Left lobe of liver (tissue), 2 donors: ENCODE measurements at regions not wholly inside any gene's neighbourhood (a gene's known extent, or its start where the extent isn't known, plus 50 kb on each side); places are given as distances from the start of the nearest gene placed in this dataset.

Experiments
- ATAC-seq: fragments of 200-7000 bp; cut with Tn5 transposase; one replicate; pipeline ENCODE4 v1.9.1; 2020; ENCODE audit warnings: mild to moderate bottlenecking, moderate library complexity
- DNase-seq: peaks from one replicate; pipeline ENCODE4 v3.0.0-alpha.2; 2020; ENCODE audit warnings: low spot score
- donor health status: DM: no; HTN: no; CAD: no; lungs with moderate emphysema.
- donor health status: DM: no; HTN: yes; CAD: no.

DNA sequence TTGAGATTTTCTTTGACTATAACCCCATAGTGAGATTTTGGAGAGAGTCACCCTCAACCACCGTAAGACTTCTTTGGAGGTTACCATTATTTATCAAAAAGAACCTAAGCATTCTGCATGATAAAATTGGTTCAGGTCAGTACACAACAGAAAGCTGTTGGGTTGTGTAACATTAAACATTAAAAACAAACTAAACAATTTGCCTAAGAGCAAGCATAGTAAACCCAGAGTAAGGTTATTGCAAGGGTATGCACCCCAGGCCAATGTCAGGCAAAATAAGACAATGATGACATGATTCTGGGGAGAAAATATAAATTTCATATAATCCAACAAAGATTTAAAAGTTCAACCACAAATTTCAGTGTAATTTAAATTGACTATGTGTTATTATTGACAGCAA is 472.4 kb downstream of the SH2D1A start:
- ATAC-seq: peak; percentile 54
- DNase-seq: no peak

DNA sequence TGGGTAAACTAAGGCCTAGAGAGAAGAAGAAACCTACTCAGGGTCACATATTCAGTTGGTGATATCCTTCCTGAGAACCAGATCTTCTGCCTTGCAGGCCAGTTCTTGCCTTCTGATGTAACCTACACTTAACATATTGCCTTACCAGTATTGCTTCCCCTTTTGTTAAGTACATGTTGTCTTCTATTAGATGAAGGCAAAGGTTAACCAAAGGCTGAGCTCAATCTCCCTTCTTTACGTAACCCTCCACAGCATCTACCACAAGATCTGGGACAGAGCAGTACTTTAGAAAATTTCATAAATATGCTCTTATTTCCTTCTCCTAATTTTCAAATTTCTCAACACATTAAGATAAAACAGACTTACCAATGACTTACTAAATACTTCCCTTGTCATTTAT is 474.4 kb downstream of the SH2D1A start:
- no peak for ATAC-seq
- DNase-seq: no peak

DNA sequence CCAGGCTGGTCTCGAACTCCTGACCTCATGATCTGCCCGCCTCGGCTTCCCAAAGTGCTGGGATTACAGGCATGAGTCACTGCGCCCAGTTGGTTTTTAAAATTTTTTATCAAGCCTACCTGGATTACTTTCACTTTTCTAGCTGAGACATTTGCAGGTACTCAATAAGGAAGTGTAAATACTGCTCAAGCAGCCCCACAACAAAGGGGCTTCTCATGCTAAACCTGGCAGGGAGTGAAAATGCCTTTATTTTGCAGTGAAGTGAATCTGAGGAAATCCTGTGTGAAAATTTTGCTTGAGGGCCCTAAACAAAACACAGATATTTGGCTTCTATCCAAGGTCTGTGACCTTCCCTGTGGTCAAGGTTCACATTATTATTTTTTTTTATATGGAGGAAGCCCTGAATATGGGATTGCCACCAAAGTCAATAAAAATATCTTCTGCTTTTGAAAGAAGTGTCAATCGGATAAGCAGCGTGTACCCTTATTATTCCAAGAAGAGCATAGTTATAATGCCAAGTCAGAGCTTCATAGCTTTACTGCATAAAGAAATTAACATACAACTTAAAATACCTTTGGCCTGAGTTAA is 481.0 kb downstream of the SH2D1A start:
- DNase-seq (no peak), ATAC-seq (no peak)

DNA sequence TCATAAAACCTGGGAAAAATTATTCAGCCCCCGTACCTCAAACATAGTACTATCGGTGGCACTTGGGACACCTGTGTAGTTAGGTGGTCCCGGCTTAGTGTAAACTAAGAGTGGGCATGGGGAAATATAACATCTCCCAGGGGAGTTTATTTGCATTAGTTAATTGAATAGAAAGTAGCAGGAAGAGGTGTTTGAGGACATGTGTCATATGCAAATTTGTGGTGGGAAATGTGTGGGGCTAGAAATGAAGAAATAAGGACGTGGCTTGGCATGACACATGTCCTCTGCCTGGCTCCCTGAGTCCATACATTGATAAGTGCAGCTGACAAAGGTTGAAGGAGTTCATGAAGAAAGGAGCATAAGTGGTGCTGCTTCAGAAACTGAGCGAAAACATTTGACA is 483.6 kb downstream of the SH2D1A start:
- no peak for DNase-seq
- no peak for ATAC-seq

DNA sequence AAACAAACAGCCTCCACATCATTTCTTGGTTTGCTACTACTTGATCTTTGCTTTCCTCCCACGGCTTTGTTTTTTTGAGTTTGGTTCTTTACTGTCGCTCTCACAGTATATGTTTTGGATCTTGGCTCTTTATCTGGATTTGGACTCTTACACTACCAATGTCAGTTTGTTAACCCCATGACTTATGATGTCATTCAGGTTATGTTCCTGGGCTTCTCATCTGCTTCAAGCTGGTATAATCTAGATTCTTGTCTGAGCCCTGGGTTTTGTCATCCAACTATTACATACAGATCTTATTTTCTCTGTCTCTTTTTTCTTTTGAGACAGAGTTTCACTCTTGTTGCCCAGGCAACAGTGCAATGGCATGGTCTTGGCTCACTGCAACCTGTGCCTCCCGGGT is 482.9 kb upstream of the TEX13C start:
- DNase-seq (no peak), ATAC-seq (no peak)

DNA sequence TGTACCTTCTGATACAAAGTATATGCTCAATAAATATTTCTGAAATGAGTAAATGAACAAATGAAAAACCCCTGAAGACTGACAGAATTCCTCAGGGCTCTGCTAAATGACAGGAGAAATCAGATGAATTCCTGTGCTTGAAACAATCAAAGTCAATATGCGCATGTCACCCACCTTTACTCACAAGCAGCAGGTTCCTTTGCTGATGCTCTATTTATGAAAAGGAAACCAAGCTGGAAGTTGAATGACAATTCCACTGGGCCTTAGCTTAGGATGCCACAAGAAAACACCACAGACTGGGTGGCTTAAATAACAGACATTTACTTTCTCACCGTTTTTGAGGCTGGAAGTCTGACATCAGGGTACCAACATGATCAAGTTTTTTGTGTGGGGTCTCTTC is 477.5 kb upstream of the TEX13C start:
- DNase-seq (no peak), ATAC-seq (no peak)

DNA sequence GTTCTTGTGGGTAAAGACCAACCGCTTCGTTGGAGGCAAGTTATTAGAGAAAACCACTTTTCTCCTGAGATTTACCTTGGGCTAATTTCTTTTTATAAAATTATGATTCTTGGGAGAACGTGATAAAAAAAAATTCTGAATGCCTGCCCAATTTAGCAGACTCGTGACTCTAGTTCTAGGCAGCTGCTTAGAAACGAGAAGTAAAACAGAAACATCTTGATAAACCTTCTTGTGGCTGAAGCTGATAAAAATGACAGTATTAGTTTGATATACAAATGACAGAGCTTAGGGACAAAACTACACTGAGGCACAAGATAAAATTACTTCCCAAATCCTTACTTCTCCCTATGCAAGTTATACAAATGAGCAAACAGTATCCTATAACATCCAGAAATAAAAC is 458.9 kb upstream of the TEX13C start:
- DNase-seq (no peak), ATAC-seq (no peak)

DNA sequence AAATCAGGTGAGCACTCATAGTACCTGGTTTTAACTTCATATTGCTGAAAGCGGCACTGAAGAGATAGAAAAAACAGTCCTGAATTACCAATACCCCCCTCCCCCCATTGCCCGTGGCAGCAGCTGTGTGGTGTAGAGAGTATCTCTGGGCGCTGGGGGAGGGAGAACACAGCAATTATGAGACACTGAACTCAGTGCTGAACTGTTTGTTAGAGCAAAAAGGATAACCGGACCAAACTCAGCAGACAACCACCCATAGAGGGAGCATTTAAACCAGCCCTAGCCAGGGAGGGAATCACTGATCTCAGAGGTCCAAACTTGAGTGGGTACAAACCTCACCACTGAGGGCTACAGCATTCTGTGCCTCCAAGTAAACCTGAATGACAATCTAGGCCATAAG is 457.4 kb upstream of the TEX13C start:
- DNase-seq (no peak), ATAC-seq (no peak)

DNA sequence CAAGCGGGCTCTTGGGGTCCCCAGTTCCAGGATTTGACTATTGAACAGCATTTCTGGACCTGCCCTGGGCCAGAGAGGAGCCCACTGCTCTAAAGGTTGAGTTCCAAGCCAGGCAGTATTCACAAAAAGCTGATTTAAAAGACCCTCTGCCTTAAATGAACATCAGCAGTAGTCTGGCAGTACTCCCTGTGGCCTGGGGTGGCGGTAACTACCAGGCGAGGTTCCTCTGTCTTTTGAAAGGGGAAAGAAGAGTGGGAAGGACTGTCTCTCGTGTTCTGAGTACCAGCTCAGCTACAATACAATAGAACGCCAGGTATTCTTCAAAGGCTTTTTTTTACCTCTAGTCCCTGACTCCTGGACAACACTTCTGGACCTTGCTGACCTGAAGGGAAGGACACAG is 456.4 kb upstream of the TEX13C start:
- no peak for DNase-seq
- no peak for ATAC-seq

DNA sequence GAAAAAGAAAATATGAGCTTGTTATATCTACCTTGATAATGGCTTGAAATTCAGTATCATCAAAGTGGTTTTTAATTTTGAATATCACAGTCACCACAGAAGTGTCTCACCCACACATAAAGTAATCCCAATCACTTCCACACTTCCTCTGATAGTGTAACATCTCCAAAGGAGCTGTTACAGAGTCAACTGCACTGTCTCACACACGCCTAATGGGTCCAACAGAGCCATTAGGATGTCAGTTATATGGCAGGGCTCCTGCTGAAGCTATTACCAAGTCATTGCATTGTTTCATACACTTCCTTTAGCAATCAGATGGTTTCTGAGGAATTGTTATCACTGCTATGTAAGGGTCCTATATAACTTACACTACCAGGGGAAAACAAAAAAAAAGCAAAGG is 432.1 kb upstream of the TEX13C start:
- ATAC-seq: no peak

DNA sequence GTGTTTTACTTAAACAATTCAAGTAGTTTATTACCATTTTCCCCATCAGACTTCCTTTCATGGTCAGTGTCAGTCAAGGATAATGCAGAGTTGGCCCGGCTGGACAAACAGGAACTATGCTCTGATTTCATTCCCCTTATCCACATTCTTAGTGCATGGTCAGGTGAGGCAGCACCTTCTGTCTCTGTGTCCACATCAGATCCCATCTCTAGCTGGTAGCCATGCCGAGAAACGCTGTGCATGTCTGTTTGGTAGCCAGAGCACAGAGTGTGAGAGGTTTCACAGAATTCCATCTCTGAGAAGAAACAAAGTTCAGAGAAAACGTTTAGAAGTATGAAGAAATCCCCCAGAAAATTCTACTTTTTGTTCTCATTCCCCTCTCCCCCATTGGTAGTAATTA is 423.7 kb upstream of the TEX13C start:
- no peak for DNase-seq
- ATAC-seq: no peak

More for the DNA sequence above, 432.1 kb upstream of the TEX13C start:
- DNase-seq: no peak

DNA sequence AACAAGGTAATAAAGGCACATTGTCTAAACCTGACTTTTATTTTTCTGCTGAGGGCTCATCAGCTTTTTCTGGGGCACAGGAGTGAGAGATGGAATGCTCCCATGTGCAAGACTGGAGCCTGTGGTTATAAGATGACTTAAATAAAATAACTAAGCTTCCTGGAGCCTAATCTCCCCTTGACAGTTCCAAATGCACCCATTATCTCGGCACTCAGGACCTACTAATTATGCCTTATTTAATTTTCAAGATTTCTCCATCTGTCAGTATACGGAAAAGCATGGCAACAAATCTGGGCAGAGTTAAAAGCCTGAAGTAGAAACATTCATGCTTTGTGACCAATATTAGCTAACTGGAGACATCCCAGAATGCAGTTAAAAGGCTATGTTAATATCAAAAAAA is 416.7 kb upstream of the TEX13C start:
- ATAC-seq: no peak
- DNase-seq: no peak

DNA sequence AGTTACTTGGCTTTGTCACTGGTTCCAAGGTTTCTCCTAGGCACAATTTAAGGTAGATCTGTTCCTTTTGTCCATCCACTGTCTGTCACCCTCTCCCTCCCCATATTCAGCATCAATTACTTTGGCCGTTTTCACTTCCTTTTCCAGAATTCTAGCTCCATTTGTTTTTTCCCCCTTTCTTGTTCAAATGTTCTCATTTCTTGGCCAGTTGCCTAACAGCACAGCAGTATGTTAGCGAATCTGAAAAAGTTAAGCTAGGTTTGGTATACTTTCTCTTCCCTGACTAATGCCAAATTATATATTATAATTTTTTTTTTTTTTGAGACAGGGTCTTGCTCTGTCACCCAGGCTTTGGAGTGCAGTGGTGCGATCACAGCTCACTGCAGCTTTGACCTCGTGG is 409.1 kb upstream of the TEX13C start:
- ATAC-seq (no peak), DNase-seq (no peak)

DNA sequence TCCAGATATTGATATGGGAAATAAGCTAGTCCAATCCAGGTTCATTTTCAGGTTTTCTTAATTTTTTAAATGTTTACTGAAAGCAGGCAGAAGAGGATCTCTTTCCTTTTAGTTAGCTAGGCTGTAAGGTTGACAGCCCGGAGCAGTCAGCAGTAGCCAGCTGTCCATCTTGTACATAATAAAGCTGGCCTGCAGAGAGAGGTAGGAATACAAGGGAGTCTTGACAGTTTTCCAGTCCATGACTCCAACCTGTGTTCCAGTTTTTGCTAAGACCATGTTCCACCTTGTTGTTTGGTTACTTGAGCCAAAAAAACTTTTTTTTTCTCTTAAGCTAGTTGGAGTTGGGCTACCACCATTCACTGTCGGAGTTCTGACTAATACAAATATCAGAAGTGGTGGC is 402.7 kb upstream of the TEX13C start:
- ATAC-seq: no peak
- DNase-seq: no peak

DNA sequence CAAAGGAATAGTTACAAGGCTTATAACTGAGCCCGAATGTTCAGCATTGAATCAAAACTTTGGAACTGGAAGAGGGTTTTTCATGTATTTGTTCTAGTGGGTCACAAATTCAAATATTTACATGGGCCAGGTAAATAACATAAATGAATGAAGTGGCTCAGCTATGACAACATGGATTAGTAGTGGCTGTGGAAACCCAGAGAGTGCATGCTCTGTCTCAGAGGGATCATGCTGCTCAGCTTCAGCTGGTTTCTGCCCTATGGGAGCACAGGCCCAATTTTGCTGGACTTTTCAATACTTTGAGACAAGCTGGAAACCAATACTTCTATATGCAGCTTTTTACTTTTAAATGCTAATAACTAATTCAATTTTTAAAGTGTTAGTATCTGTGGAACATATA is 394.0 kb upstream of the TEX13C start:
- peak; percentile 62 for ATAC-seq

DNA sequence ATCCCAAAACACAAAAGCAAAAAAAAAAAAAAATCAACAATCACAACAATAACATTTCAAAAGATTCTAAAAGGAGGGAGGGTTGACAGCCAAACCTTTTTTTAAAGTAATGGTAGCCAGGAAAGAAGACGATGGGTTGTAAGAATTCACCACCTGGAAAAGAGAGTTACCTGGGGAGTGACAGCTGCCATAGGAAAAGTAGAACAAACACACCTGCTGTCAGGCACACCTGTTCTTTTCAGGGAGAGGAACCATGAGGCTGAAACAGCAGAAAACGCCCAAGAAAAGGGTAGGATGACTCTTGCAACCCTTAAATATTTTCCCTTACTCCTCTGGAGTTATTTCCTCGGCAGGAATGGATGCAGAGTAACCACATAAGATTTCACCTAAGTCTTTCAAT is 388.4 kb upstream of the TEX13C start:
- no peak for ATAC-seq
- no peak for DNase-seq

More for the DNA sequence above, 394.0 kb upstream of the TEX13C start:
- no peak for DNase-seq

DNA sequence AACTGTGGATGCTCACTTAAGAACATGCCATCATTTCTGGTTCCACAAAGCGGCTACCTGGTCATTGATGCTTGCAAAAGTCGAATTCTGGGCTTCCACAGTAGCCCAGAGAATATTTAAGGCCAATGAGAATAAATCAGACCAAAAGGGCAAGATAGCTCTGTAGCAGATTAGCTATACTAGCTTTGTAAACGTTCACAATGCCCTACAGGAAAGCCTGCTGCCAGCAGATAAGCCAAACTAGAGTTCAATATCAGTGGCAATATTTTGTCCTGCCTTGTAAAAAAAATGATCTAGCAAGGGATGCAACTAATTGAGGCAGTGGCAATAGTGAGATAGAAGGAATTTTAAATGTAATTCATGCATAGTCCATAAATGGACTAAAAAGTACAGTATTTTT is 387.7 kb upstream of the TEX13C start:
- ATAC-seq: no peak
- DNase-seq: no peak

DNA sequence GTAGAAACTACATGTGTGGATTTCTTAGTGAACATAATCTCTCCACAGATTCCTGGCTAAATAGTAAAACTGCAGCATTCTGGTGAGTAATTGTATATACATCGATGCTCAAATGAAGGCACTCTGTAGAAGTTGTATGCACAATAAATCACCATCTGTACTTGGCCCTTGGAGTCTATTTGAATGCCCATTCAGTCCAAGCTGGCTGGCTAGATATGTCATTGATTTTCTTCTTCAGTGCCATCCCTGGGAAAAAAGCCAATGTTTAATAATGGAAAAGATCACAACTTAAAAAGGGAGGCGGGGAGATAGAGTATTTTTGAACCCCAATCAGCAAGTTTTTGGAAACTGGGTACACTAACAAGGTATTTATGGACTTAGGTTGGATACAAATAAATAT is 381.0 kb upstream of the TEX13C start:
- DNase-seq: no peak
- ATAC-seq: peak; percentile 83

DNA sequence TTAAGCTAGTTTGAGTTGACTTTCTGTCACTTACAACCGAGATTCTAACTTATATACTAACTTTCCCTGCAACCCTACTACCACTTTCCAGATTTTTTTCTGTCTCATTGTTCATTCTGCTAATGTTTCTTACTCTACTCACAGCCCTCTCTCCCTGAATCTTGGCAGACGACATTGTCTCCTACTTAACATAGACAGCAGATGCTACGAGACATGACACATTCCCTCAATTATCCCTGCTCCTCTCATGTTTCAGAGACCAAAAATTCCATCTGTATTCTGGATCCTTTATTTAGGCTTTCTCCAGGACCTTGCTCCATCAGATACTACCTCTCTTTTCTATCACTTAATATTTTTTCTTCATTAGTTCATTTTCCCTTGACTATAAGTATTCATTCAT is 379.1 kb upstream of the TEX13C start:
- DNase-seq: no peak
- no peak for ATAC-seq

DNA sequence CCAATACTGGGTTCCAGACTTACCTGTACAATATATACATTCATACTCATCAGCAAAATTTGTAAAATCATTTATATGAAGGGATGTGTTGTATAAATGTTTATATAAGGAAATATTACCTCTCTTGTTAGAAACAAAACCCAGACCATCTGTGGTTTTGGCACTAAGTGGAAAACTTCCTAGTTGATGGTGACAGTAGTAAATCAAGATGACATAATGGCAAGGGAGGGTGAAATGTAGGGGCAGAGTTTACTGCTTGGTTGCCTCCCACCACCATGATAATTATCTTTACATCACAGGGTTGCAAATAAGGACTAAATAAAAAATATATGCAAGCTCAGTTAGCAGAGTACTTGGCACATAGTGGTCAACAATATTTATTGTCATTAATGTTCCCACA is 365.3 kb upstream of the TEX13C start:
- DNase-seq (no peak), ATAC-seq (no peak)

DNA sequence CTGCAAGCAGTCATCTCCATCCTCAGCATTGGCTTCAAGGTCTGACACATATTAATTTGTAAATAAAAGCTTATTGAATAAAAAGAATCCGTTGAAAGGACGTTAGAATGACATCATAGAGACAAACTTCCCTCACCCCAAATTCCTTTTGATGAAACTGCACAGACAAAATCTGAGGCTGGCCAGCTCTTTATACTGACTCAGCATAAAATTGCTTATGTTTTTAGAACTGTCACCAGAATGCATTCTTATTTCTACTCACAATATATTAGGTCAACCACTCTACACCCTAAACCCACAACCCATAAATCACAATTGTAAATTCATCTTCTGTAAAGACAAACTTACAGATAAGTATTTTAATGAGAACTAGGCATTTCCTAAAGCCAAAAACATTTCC is 359.2 kb upstream of the TEX13C start:
- DNase-seq (no peak), ATAC-seq (no peak)

DNA sequence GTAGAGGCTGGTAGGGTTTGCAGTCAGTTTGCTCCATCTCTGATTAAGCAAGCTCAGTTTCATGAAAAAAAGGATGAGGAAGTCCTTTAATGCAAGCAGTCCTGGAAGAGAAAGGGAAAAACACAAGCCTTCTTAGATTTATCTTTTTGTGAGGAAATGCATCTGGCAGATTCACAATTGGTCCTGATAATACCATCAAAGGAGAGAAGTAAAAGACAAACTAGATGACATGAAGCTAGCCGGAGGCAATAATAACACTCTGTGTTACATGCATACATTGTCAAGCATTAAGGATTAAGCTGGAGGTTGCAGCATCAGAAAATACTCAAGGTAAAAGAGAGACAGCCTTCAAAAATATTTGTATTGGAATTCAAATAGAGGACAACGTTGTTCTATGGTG is 356.0 kb upstream of the TEX13C start, which contains the start of gene TENM1:
Gene TENM1 (minus strand): TSS at position 101 of the 400 bp plus-strand sequence.
- DNase-seq: no peak

DNA sequence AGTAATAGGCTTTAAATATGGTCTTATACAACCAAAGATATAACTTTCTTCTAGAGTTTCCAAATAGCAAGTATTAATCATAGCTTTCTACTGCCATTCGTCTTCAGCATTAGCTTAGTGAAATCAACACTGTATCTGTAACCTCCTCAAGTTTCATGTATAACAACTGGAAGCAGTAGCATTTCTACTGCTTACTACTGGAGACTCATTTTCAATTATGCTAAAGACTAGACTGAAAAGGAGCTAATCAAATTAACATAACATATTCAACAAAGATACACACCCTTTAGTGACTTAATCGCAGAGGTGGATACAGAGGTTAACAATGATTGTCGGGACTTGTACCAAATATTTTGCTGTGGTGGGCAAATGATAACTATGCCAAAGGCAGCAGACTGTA is 344.2 kb upstream of the TEX13C start:
- no peak for DNase-seq
- ATAC-seq: no peak

More for the DNA sequence above, 356.0 kb upstream of the TEX13C start, which contains the start of gene TENM1:
- no peak for ATAC-seq

DNA sequence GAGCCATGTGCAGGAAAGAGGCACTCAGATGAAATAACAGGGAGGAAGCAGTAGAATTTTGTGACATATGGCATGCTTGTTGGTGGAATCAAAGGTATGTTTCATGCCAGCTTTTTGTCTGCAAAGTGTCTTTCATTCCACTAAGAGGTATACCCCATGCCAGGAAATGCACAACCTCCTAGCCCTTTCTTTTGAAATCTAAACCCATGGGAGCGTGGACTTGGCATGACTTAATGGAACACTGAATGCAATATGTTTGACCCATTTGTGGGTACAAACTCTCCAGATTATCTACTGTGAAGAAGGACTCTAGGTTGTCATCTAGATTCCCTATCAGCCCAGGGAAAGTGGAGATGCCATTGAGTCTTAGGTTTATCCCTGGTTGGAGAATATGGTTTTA is 338.3 kb upstream of the TEX13C start:
- no peak for DNase-seq
- ATAC-seq: peak; percentile 69
